GM18517 (cell line): ENCODE measurements at regions not wholly inside any gene's neighbourhood (a gene's known extent, or its start where the extent isn't known, plus 50 kb on each side); places are given as distances from the start of the nearest gene placed in this dataset.
"Not testable (repeated sequence)": the region's sequence is repeated elsewhere in the genome, so short reads cannot be mapped to it uniquely, and the experiment has no call there.

ENCODE experiments used
- ATAC-seq: cut with Tn5 transposase; IDR thresholded peaks from one replicate; pipeline ENCODE4 v1.9.1; 2021; ENCODE audit warnings: mild to moderate bottlenecking, moderate library complexity; ENCODE audit not compliant: unreplicated experiment

- ATAC-seq, result no peak
Observed at GRCh38 chr2:64742678-64743077, 89.0 kb upstream of the SERTAD2 start.

- ATAC-seq, result no peak
Observed at GRCh38 chr2:64743739-64744330, 90.1 kb upstream of the SERTAD2 start.

- ATAC-seq, result no peak
Observed at GRCh38 chr2:64745562-64745961, 91.8 kb upstream of the SERTAD2 start.

GRCh38 chr2:64747690-64748091, 94.0 kb upstream of the SERTAD2 start:
- ATAC-seq, result not testable (repeated sequence)

GRCh38 chr2:64748147-64748546, 94.4 kb upstream of the SERTAD2 start:
- ATAC-seq, result no peak

- no peak for ATAC-seq
Observed at GRCh38 chr2:64748561-64748960, 94.8 kb upstream of the SERTAD2 start.

- ATAC-seq, result no peak
Observed at GRCh38 chr2:64749446-64749845, 95.7 kb upstream of the SERTAD2 start.

- ATAC-seq, result no peak
Observed at GRCh38 chr2:64750001-64750816, 96.5 kb upstream of the SERTAD2 start.

- ATAC-seq, result peak; percentile 77
Observed at GRCh38 chr2:64750817-64751285, 97.1 kb upstream of the SERTAD2 start.

- ATAC-seq, result peak; percentile 83
Observed at GRCh38 chr2:64751286-64752260, 97.9 kb upstream of the SERTAD2 start.

GRCh38 chr2:64753399-64753798, 99.7 kb upstream of the SERTAD2 start:
- ATAC-seq, result no peak

GRCh38 chr2:64754570-64754969, 100.9 kb upstream of the SERTAD2 start:
- ATAC-seq, result no peak

- no peak for ATAC-seq
Observed at GRCh38 chr2:64757126-64757525, 103.4 kb upstream of the SERTAD2 start.

GRCh38 chr2:64760128-64760527, 106.4 kb upstream of the SERTAD2 start:
- no peak for ATAC-seq

GRCh38 chr2:64762301-64762997, 108.7 kb upstream of the SERTAD2 start:
- no peak for ATAC-seq

- ATAC-seq, result no peak
Observed at GRCh38 chr2:64763126-64763525, 109.4 kb upstream of the SERTAD2 start.

GRCh38 chr2:64765160-64765805, 111.6 kb upstream of the SERTAD2 start:
- ATAC-seq, result no peak

- ATAC-seq, result no peak
Observed at GRCh38 chr2:64766841-64767669, 113.3 kb upstream of the SERTAD2 start.
